NCI-H2081 (cell line): ENCODE measurements at regions not wholly inside any gene's neighbourhood (a gene's known extent, or its start where the extent isn't known, plus 50 kb on each side); places are given as distances from the start of the nearest gene placed in this dataset.
"Not testable (repeated sequence)": the region's sequence is repeated elsewhere in the genome, so short reads cannot be mapped to it uniquely, and the experiment has no call there.

Experiments
- DNase-seq, 2 experiments: peaks; one replicate each; lab custom pipeline; 2025; lab: John Stamatoyannopoulos, UW

GRCh38 chr21:23986214-23986613 is 1621.1 kb downstream of the MRPL39 start:
- no peak for DNase-seq

DNA sequence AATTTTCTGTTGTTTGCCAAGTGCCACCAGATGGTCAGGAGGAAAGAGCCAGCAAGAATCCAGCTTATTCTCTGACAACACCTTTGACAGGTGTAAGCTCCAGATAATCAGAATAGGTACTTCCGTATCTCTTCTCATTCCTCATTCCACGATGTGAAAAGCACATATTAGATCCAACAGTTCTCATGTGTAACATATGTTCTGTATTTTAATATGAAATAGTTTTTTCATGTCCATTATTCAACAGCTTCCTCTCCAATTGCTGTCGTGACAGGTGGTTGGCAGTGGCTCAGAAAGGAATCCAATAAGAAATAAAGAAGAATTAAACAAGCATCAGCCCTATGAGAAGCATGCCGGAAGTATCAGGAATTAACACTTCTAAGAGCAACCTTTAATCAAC is 1624.7 kb downstream of the MRPL39 start:
- DNase-seq: no peak

- peak in 1 of 2 experiments; percentile 63 for DNase-seq
These were observed 1629.3 kb downstream of the MRPL39 start for GRCh38 chr21:23977971-23978370.

GRCh38 chr21:23968722-23969647 is 1638.3 kb downstream of the MRPL39 start:
- DNase-seq: peak; percentile 76 to 90

- peak; percentile 16 to 75 for DNase-seq
These were observed 1639.3 kb downstream of the MRPL39 start for GRCh38 chr21:23968008-23968407.

GRCh38 chr21:23963454-23963853 is 1643.8 kb downstream of the MRPL39 start:
- DNase-seq: peak; percentile 37 to 75

GRCh38 chr21:23960769-23961168 is 1646.5 kb downstream of the MRPL39 start:
- peak; percentile 13 to 59 for DNase-seq

GRCh38 chr21:23955135-23955843 is 1652.0 kb downstream of the MRPL39 start:
- DNase-seq: no peak

DNA sequence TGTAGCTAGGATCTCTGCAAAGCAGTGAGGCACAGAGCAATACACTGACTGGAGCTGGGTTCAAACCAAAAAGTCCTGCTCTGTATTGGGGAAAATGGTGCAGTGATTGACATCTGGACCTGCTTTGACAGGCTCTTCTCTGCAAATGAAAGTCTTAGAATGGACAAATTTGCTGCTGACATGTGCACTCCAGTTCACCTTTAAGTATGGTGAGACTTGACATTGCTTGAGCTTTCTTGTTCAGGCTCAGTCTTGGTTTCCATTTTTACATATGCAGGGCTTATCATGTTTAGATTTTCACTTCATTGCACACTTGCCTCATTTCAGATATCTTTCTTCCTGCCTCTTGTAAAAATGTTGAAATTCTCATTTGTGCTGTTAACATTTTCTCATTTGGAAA is 1655.0 kb downstream of the MRPL39 start:
- no peak for DNase-seq

DNA sequence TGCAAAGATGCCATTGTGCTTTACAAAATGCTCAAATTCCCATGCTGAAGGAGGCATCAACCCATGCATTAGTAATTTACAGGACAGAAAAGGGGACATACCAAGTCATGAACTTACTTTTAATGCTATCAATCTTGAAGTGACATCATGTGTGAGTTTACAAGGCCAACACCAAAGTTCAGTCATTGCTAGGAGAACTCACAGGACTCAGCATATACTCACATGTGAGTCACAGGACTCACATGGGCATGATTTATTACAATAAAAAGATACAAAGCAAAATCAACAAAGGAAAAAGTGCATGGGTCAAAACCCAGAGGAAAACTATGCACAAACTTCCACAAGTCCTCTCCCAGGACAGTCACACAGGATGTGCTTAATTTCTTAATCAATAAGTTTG is 1656.0 kb downstream of the MRPL39 start:
- DNase-seq: no peak

DNA sequence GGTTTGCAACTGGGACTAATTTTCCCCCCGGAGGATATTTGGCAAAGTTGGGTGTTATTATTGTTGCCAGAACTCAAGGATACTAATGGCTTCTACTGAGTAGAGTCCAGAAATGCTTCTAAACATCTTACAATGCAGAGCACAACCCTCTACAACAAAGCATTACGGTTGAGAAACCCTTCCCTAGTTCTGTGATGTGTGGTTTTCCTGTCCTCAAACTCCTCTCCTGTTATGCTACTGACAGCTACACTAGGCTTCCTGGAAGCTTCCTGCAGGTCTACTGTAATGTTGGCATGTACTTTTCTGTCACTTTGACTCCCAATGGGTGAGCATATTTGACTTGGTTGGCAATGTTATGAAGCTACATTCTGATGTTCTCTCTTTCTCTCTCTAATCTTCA is 1656.9 kb downstream of the MRPL39 start:
- DNase-seq: no peak

GRCh38 chr21:23949493-23949892 is 1657.8 kb downstream of the MRPL39 start:
- DNase-seq: no peak

DNA sequence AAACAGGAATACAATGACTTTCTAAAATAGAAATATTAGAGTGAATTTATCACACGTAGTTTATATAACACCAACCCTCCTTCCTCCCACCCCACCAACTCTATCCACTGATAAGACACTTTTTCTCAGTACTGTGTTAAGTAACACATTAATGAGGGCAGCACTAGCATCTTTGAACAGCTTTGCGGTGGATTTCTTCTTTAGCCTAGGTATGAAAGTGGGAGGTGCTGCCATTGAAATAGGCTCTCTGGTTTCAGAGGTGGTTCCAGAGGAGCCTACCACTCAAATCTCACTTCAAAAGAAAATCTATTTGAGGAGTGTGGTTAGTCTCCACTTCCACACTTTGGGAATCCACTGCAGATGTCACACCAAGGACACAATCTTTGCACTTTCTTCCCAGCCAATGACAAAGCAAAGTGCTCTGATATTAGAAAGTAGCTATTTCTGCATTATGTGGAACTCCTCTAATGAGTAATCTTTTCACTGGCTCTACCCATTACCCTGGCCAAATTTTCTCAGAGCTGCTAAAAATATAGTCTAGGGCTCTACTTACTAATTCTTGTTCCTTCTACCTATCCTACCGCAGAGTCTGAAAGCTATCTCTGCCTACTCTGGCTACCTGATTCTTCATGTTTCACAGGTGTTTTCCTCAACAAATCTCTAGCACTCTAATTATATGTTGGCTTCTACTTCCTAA is 1667.8 kb downstream of the MRPL39 start:
- no peak for DNase-seq

DNA sequence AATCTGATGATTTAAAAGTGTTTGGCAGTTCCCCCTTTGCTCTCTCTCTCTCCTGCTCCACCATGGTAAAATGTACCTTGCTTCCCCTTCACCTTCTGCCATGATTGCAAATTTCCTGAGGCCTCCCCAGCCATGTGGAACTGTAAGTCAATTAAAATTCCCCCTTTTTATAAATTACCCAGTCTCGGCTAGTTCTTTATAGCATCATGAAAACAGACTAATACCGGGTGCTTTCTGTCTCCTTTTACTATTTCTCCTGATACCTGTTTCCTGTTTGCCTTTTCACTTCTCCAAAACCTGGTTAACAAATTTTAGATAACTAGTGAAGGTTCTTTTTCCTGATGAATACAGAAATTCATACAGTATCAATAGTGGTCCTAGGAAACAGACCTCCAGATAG is 1670.3 kb downstream of the MRPL39 start:
- no peak for DNase-seq

GRCh38 chr21:23936224-23936623 is 1671.1 kb downstream of the MRPL39 start:
- peak; percentile 0 to 20 for DNase-seq

DNA sequence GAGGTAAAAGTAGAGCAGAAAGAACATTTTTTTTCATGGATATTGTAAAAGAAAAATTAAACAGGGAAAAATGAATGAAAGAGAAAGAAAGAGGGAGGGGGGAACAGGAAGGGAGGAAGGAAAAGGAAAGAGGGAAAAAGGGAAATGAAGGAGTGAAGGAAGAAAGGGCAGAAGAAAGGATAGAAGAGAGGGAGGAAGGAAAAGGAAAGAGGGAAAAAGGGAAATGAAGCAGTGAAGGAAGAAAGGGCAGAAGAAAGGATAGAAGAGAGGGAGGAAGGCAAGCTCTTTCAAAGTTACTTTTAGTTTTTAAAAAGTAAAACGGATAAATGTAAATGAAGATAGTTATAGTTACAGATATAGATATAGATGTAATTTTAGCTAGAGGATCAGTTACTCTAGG is 1676.7 kb downstream of the MRPL39 start:
- no peak for DNase-seq

DNA sequence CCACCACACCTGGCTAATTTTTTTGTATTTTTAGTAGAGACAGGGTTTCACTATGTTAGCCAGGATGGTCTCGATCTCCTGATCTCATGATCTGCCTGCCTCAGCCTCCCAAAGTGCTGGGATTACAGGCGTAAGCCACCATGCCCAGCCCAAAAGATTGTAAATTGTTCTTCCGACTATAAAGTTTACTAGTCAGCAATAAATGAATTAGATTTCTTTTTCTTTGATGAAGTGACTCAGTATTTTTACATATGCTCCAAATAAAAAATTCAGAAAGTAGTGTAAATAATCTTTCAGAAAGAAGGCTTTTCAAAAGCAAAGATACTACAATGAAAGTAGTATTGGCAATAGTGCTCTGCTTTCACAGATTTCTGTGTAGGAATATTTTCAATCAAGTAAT is 1680.9 kb downstream of the MRPL39 start:
- not testable (repeated sequence) for DNase-seq

- no peak for DNase-seq
These were observed 1685.4 kb downstream of the MRPL39 start for GRCh38 chr21:23921670-23922418.

GRCh38 chr21:23900727-23901126 is 1706.6 kb downstream of the MRPL39 start:
- no peak for DNase-seq

DNA sequence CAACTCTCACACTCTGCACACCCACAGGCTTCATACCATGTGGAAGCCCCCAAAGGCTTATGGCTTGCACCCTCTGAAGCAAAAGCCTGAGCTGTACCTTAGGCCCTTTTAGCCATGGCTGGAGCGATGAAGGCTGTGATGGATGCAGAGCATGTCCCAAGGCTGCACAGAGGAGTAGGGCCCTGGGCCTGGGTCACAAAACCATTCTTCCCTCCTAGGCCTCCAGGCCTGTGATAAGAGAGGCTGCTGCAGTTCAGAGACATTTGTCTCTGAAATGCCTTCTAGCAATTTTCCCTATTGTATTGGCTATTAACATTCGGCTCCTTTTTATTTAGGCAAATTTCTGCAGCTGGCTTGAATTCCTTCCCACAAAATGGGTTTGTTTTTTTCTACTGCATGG is 1707.7 kb downstream of the MRPL39 start:
- DNase-seq: no peak

- DNase-seq: no peak
These were observed 1716.6 kb downstream of the MRPL39 start for GRCh38 chr21:23890652-23891051.
